ENCODE measurements at regions not wholly inside any gene's neighbourhood (a gene's known extent, or its start where the extent isn't known, plus 50 kb on each side); places are given as distances from the start of the nearest gene placed in this dataset.

- Mint-ChIP-seq H3K4me3 (no peak overlapping the region), H3K9me3 (peaks cover 17% of the 10 kb centered on the region), H3K4me1 (ENCODE audit: low read depth in 2 of 2) (no peaks in the 10 kb centered on the region), H3K27ac (no peak overlapping the region), H3K27me3 (no peaks in the 10 kb centered on the region), H3K36me3 (no peaks in the 10 kb centered on the region)
- ATAC-seq = no peak
- DNase-seq (ENCODE audit: low spot score) = no peak
Observed at GRCh38 chr5:136510481-136510880, 145.1 kb upstream of the TRPC7 start.

DNA sequence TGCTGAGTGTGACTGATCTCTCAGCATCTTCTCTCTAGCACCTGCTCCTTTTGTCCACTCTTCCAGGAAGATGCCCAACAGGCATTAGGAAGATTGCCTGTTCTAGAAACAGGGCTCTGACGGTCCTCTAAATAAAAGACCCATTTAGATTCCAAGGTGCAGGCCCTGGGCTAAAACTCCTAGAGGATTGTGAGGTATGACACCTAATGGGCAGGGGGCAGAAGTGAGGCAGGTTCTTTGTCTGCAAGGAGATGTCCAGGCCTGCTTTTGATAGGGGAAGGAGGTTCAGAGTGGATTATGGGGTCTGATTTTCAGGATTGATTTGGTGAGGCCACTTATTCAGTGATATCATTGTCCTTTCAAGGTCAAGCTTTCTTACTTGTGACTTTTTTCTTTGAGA, 140.8 kb upstream of the TRPC7 start:
- DNase-seq (ENCODE audit: low spot score) (no peak), ATAC-seq (no peak)
- no peaks in the 10 kb centered on the region for H3K4me1 Mint-ChIP-seq (ENCODE audit: low read depth in 2 of 2)
- no peaks in the 10 kb centered on the region for H3K36me3 Mint-ChIP-seq
- no peaks in the 10 kb centered on the region for H3K27me3 Mint-ChIP-seq
- H3K4me3 Mint-ChIP-seq = no peak overlapping the region
- H3K9me3 Mint-ChIP-seq = peaks cover 9% of the 10 kb centered on the region
- no peak overlapping the region for H3K27ac Mint-ChIP-seq

DNA sequence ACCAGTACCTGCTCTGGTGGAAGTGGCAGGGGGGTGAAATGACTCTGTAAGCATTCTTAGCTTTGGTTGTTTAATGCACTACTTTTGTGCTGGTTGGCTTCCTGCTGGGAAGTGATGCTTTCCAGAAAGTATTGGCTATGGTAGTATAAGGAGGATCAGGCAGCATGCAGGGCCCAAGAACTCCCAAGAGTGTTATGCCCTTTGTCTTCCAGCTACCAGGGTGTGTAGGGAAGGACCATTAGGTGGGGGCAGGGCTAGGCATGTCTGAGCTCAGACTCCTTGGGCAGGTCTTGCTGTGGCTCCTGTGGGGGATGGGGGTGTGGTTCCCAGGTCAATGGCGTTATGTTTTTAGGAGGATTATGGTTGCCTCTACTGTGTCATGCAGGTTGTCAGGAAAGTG, 135.8 kb upstream of the TRPC7 start:
- no peaks in the 10 kb centered on the region for H3K27me3 Mint-ChIP-seq
- peaks cover 21% of the 10 kb centered on the region for H3K9me3 Mint-ChIP-seq
- ATAC-seq = no peak
- no peak overlapping the region for H3K4me3 Mint-ChIP-seq
- no peak overlapping the region for H3K27ac Mint-ChIP-seq
- H3K4me1 Mint-ChIP-seq (ENCODE audit: low read depth in 2 of 2) = no peaks in the 10 kb centered on the region
- DNase-seq (ENCODE audit: low spot score) = no peak
- peaks cover 11% of the 10 kb centered on the region for H3K36me3 Mint-ChIP-seq

DNA sequence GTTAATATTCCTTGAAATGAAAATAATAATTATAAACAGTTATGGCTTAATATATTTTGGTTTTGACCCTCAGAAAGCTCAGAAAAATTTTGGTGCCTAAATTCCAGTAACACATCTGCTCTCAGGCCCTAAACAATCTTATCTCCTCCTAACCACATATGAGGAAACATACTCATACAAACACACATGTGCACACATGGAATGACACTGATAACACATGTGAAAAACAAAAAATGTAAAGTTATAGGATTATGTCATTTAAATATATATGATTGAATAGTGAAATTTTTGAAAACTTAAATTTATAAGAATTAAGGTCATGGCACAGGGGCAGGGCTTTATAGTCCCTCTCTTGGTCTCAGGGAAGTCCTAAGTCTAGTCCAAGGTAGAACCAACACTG, 127.2 kb upstream of the TRPC7 start:
- Mint-ChIP-seq H3K4me3 (no peak overlapping the region), H3K27me3 (no peaks in the 10 kb centered on the region), H3K36me3 (no peaks in the 10 kb centered on the region), H3K9me3 (peaks cover 7% of the 10 kb centered on the region), H3K27ac (no peak overlapping the region), H3K4me1 (ENCODE audit: low read depth in 2 of 2) (no peaks in the 10 kb centered on the region)
- ATAC-seq = no peak
- no peak for DNase-seq (ENCODE audit: low spot score)

DNA sequence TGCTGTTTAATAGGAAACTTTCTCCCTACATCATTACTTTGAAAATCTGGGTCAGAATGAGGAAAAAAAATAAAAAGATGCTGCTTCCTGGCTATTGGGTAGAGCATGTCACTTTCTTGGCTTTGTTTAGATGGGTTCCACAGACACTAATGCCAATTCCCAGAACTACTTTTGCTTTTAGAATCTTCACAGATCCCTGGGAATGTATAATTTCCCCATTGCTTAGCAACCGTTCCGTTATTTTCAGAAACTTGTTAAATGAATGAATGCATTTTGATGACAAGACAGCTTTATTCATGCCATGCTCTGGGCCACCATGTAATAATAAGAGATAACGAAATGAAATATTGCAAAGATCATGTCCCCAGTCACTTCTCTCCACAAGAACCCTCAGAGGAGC, 126.5 kb upstream of the TRPC7 start:
- Mint-ChIP-seq H3K4me1 (ENCODE audit: low read depth in 2 of 2) (no peaks in the 10 kb centered on the region), H3K27me3 (no peaks in the 10 kb centered on the region)

GRCh38 chr5:136484808-136485325, 119.5 kb upstream of the TRPC7 start:
- no peaks in the 10 kb centered on the region for H3K4me1 Mint-ChIP-seq (ENCODE audit: low read depth in 2 of 2)
- H3K27me3 Mint-ChIP-seq = no peaks in the 10 kb centered on the region
- H3K27ac Mint-ChIP-seq = no peak overlapping the region
- ATAC-seq (no peak), DNase-seq (ENCODE audit: low spot score) (no peak)
- no peaks in the 10 kb centered on the region for H3K36me3 Mint-ChIP-seq
- H3K4me3 Mint-ChIP-seq = no peak overlapping the region
- H3K9me3 Mint-ChIP-seq = peaks cover 2% of the 10 kb centered on the region

More for the DNA sequence above, 126.5 kb upstream of the TRPC7 start:
- no peak for ATAC-seq
- Mint-ChIP-seq H3K4me3 (no peak overlapping the region), H3K9me3 (peaks cover 4% of the 10 kb centered on the region), H3K36me3 (no peaks in the 10 kb centered on the region), H3K27ac (no peak overlapping the region)
- DNase-seq (ENCODE audit: low spot score) = no peak

DNA sequence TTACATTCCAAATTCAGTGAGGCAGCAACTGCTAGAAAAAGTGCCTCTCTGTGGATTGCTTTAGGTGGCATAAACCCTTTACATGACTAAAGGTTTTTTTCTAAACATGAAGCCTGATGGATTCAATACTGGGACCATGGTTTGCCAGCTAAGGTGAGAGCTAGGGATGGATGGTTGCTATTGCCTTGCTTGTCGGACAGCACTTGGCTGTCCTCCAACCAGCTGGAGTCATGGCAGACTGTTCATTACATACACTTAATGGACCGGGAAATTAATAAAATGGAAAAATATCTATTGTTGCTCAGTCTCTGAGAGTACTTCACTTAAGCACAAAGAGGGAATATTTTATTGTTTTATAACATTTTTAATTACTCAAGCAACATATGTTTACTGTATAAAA, 116.9 kb upstream of the TRPC7 start:
- ATAC-seq (no peak), DNase-seq (ENCODE audit: low spot score) (no peak)
- H3K27ac Mint-ChIP-seq = no peak overlapping the region
- H3K4me3 Mint-ChIP-seq = no peak overlapping the region
- H3K36me3 Mint-ChIP-seq = no peaks in the 10 kb centered on the region
- H3K4me1 Mint-ChIP-seq (ENCODE audit: low read depth in 2 of 2) = no peaks in the 10 kb centered on the region
- peaks cover 2% of the 10 kb centered on the region for H3K9me3 Mint-ChIP-seq
- H3K27me3 Mint-ChIP-seq = no peaks in the 10 kb centered on the region

GRCh38 chr5:136474466-136474865, 109.1 kb upstream of the TRPC7 start:
- Mint-ChIP-seq H3K9me3 (peaks cover 12% of the 10 kb centered on the region), H3K27me3 (no peaks in the 10 kb centered on the region), H3K4me1 (ENCODE audit: low read depth in 2 of 2) (no peaks in the 10 kb centered on the region), H3K36me3 (no peaks in the 10 kb centered on the region), H3K27ac (no peak overlapping the region), H3K4me3 (no peak overlapping the region)
- ATAC-seq = no peak
- no peak for DNase-seq (ENCODE audit: low spot score)

- no peak overlapping the region for H3K4me3 Mint-ChIP-seq
- H3K36me3 Mint-ChIP-seq = no peaks in the 10 kb centered on the region
- ATAC-seq (no peak), DNase-seq (ENCODE audit: low spot score) (no peak)
- no peaks in the 10 kb centered on the region for H3K27me3 Mint-ChIP-seq
- peaks cover 12% of the 10 kb centered on the region for H3K9me3 Mint-ChIP-seq
- no peaks in the 10 kb centered on the region for H3K4me1 Mint-ChIP-seq (ENCODE audit: low read depth in 2 of 2)
- H3K27ac Mint-ChIP-seq = no peak overlapping the region
Observed at GRCh38 chr5:136467632-136468031, 102.3 kb upstream of the TRPC7 start.

GRCh38 chr5:136466041-136466415, 100.7 kb upstream of the TRPC7 start:
- no peak overlapping the region for H3K27ac Mint-ChIP-seq
- peaks cover 8% of the 10 kb centered on the region for H3K9me3 Mint-ChIP-seq
- no peaks in the 10 kb centered on the region for H3K36me3 Mint-ChIP-seq
- DNase-seq (ENCODE audit: low spot score) = no peak
- no peak for ATAC-seq
- H3K4me3 Mint-ChIP-seq = no peak overlapping the region
- no peaks in the 10 kb centered on the region for H3K4me1 Mint-ChIP-seq (ENCODE audit: low read depth in 2 of 2)
- H3K27me3 Mint-ChIP-seq = no peaks in the 10 kb centered on the region

DNA sequence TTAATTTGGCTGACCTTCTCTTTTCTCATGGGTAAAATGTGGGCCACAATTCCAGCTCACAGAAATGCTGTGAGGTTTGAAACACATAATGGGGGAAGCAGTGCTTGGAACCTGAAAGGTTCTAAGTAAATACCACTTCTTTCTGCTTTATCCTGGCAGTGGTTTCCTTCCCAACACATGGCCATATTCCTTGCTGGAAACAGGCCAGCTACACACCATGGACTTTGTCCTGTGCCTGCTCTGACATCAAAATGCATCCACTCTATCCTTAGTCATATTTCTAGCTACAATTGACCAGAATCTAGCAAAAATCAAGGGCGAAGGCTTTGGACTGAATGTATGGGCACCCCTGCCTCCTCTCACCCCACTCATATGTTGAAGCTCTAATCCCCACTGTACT, 93.1 kb upstream of the TRPC7 start:
- Mint-ChIP-seq H3K36me3 (no peaks in the 10 kb centered on the region), H3K27me3 (no peaks in the 10 kb centered on the region), H3K4me3 (no peak overlapping the region), H3K9me3 (peaks cover 3% of the 10 kb centered on the region), H3K27ac (no peak overlapping the region), H3K4me1 (ENCODE audit: low read depth in 2 of 2) (no peaks in the 10 kb centered on the region)
- DNase-seq (ENCODE audit: low spot score) = no peak
- ATAC-seq = no peak

DNA sequence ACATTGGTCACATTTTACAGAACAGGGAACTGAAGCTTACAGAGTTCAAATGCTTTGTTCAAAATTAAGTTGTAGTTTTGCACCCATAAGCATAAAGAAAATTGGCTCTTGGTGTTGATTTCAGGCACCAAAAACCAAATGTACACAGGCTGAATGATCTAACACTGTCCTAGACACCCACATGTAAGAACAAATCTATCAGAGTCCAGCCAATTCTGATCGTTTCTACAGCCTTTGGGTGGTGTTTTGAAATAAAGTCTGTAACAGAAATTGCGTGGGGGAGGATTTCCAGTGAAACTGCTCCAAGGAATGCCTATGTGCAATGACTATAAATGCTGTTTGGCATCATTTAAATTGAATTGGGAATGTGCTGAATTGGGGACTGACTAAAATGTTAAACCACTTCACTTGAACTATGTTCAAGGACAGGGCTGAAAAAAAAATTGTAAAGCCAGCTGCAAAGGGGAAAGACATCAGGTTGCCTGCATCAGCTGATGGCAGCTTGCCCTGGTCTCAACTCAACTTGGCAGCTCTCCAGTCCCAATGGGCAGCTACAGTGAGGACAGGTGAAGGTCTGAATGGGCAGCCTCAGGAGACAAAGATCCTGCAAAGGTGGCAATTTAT, 92.2 kb upstream of the TRPC7 start:
- Mint-ChIP-seq H3K9me3 (peaks cover 3% of the 10 kb centered on the region), H3K4me1 (ENCODE audit: low read depth in 2 of 2) (no peaks in the 10 kb centered on the region), H3K4me3 (no peak overlapping the region), H3K36me3 (no peaks in the 10 kb centered on the region), H3K27ac (no peak overlapping the region), H3K27me3 (no peaks in the 10 kb centered on the region)
- DNase-seq (ENCODE audit: low spot score) (no peak), ATAC-seq (no peak)

DNA sequence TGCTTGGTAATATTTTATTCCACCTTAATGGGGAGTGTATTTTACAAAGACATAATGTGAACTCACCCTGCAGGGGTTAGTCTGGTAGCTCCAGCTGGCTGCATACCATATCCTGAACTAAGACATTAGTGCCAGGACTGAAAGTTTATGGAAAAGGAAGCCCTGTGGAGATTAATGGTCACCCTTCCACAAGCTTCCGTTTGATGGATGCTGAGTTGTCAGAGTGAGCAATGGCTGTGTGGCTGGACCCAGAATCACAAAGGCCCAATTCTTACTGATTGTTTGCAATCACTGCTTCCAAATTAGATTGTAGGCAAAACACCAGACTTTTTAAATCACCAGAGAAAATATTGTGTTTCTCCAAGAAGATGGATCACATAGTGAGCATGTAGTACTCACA, 90.1 kb upstream of the TRPC7 start:
- Mint-ChIP-seq H3K4me1 (ENCODE audit: low read depth in 2 of 2) (no peaks in the 10 kb centered on the region), H3K27ac (no peak overlapping the region), H3K4me3 (no peak overlapping the region), H3K9me3 (peaks cover 5% of the 10 kb centered on the region), H3K27me3 (no peaks in the 10 kb centered on the region), H3K36me3 (no peaks in the 10 kb centered on the region)
- ATAC-seq = no peak
- no peak for DNase-seq (ENCODE audit: low spot score)

DNA sequence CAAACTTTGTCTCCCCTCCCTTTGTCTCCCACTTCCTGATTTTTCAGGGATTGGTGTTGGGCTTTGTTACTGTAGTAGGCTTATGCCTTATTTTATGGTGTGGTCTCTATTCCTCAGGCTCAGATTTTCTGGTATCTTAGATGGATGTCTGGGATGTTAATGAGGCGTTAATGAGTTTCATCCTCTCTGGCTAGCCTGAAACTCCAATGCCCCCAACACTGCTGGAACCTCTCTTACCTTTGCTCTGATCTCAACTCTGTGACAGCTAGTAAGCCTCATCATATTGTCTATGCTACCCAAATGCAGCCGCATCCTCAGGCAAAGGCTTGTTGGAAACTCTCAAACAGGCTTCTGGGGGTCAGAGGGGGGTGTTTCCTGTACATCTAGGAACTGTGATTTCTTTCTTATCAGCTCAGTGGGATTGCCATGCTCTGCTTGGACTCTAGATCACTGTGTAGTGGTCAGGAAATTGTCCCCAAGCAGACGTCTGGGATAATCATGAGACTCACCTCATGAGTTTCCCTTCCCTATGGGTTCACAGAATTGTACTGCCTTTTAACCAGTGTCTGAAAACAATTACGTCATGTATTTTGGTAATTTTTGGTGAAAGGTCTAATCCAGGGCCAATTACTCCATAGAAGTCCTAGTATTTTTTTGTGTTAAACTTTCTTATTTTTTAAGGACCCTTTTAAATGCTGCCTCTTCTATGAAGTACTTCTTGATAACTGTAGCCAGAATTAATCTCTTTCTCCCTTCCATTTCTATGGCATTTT, 88.8 kb upstream of the TRPC7 start:
- ATAC-seq = no peak
- Mint-ChIP-seq H3K27ac (no peak overlapping the region), H3K9me3 (peaks cover 6% of the 10 kb centered on the region), H3K4me1 (ENCODE audit: low read depth in 2 of 2) (peaks cover 0 to 1% of the 10 kb centered on the region in 2 donors), H3K4me3 (no peak overlapping the region), H3K36me3 (no peaks in the 10 kb centered on the region), H3K27me3 (no peaks in the 10 kb centered on the region)
- DNase-seq (ENCODE audit: low spot score) = no peak
